ENCODE measurements at regions not wholly inside any gene's neighbourhood (a gene's known extent, or its start where the extent isn't known, plus 50 kb on each side); places are given as distances from the start of the nearest gene placed in this dataset.

DNA sequence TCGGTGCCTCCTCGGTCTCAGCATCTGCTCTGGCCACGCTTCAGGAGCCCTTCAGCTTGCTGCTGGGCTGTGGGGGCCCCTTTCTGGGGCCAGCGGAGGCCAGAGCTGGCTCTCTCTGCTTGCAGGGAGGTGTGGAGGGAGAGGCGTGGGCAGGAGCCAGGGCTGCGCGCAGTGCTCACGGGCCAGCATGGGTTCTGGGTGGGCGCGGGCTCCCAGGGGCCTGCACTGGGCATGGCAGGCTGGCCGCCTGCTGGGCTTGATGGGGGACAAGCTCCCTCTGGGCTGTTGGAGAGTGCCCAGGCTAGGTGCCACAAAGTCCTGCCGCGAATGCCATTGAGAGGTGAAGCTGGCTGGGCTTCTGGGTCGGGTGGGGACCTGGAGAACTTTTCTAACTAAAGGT is 57.3 kb upstream of the AGA start:
- H3K4me1 ChIP-seq (ENCODE audit: control insufficient read depth in 1 of 2, insufficient read depth in 2 of 2, low read length in 2 of 2), result no peaks in the 10 kb centered on the region
- POLR2A ChIA-PET, result no interaction called here
- H3K4me3 ChIP-seq (replicated peaks in 1 of 2; ENCODE audit: low read depth in 1 of 2, low read length in 2 of 2), result no peak overlapping the region
- H3K9me3 ChIP-seq (ENCODE audit: control insufficient read depth in 1 of 2, insufficient read depth in 1 of 2, low read depth in 1 of 2, low read length in 2 of 2), result no peaks in the 10 kb centered on the region
- no peaks in the 10 kb centered on the region for H3K36me3 ChIP-seq (ENCODE audit: control insufficient read depth in 1 of 2, insufficient read depth in 2 of 2, low read length in 2 of 2)
- ATAC-seq (no peak), DNase-seq (ENCODE audit: low read depth, low spot score) (no peak)
- no peaks in the 10 kb centered on the region for H3K79me2 ChIP-seq (ENCODE audit: insufficient read depth, low read length)
- H3K9me2 ChIP-seq (ENCODE audit: insufficient read depth), result no peaks in the 10 kb centered on the region
- TF ChIP-seq, protein P1, sequence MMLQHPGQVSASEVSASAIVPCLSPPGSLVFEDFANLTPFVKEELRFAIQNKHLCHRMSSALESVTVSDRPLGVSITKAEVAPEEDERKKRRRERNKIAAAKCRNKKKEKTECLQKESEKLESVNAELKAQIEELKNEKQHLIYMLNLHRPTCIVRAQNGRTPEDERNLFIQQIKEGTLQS (IDR thresholded peaks at IDR 0.05), result no peak
- TF ChIP-seq TCF7L2 (IDR thresholded peaks at IDR 0.05; ENCODE audit: borderline replicate concordance, extremely low read depth, insufficient read depth, insufficient read length) (no peak), SRF (IDR thresholded peaks at IDR 0.05; ENCODE audit: low read depth) (no peak), SP1 (IDR thresholded peaks at IDR 0.05; ENCODE audit: low read depth) (no peak), ZFX (IDR thresholded peaks at IDR 0.05) (no peak), CBX3 (IDR thresholded peaks at IDR 0.05; ENCODE audit: low read depth) (no peak), YY1 (IDR thresholded peaks at IDR 0.05; ENCODE audit: extremely low read depth, insufficient replicate concordance, low read depth, low read length) (no peak), EGR1 (IDR thresholded peaks at IDR 0.05; ENCODE audit: low read depth) (no peak), ZNF274 (IDR thresholded peaks at IDR 0.05; ENCODE audit: low read depth, low read length) (no peak), EZH2phosphoT487 (IDR thresholded peaks at IDR 0.05; ENCODE audit: borderline replicate concordance) (no peak), JUND (IDR thresholded peaks at IDR 0.05) (no peak), ELF1 (IDR thresholded peaks at IDR 0.05; ENCODE audit: borderline replicate concordance, low read depth) (no peak), POLR2A (IDR thresholded peaks at IDR 0.05; ENCODE audit: borderline replicate concordance, extremely low read depth, insufficient read depth, insufficient read length) (no peak), EZH2 (IDR thresholded peaks at IDR 0.05) (no peak), FOSL1 (IDR thresholded peaks at IDR 0.05; ENCODE audit: low read depth) (no peak), CEBPB (IDR thresholded peaks at IDR 0.05; ENCODE audit: low read depth) (no peak)
- TF ChIP-seq, protein P2, sequence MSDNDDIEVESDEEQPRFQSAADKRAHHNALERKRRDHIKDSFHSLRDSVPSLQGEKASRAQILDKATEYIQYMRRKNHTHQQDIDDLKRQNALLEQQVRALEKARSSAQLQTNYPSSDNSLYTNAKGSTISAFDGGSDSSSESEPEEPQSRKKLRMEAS (IDR thresholded peaks at IDR 0.05), result no peak
- TF ChIP-seq, protein P3, sequence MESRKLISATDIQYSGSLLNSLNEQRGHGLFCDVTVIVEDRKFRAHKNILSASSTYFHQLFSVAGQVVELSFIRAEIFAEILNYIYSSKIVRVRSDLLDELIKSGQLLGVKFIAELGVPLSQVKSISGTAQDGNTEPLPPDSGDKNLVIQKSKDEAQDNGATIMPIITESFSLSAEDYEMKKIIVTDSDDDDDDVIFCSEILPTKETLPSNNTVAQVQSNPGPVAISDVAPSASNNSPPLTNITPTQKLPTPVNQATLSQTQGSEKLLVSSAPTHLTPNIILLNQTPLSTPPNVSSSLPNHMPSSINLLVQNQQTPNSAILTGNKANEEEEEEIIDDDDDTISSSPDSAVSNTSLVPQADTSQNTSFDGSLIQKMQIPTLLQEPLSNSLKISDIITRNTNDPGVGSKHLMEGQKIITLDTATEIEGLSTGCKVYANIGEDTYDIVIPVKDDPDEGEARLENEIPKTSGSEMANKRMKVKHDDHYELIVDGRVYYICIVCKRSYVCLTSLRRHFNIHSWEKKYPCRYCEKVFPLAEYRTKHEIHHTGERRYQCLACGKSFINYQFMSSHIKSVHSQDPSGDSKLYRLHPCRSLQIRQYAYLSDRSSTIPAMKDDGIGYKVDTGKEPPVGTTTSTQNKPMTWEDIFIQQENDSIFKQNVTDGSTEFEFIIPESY (IDR thresholded peaks at IDR 0.05; ENCODE audit: extremely low read depth, insufficient replicate concordance, low read length), result no peak
- TF ChIP-seq, protein P4, sequence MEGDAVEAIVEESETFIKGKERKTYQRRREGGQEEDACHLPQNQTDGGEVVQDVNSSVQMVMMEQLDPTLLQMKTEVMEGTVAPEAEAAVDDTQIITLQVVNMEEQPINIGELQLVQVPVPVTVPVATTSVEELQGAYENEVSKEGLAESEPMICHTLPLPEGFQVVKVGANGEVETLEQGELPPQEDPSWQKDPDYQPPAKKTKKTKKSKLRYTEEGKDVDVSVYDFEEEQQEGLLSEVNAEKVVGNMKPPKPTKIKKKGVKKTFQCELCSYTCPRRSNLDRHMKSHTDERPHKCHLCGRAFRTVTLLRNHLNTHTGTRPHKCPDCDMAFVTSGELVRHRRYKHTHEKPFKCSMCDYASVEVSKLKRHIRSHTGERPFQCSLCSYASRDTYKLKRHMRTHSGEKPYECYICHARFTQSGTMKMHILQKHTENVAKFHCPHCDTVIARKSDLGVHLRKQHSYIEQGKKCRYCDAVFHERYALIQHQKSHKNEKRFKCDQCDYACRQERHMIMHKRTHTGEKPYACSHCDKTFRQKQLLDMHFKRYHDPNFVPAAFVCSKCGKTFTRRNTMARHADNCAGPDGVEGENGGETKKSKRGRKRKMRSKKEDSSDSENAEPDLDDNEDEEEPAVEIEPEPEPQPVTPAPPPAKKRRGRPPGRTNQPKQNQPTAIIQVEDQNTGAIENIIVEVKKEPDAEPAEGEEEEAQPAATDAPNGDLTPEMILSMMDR (IDR thresholded peaks at IDR 0.05 in 2 of 3, conservative IDR thresholded peaks at IDR 0.05 in 1 of 3; ENCODE audit: borderline replicate concordance in 1 of 3, insufficient read depth in 1 of 3, low read depth in 2 of 3, low read length in 2 of 3), result no peak
- intact Hi-C loops (cut with micrococcal nuclease), result no loop called here
- no peaks in the 10 kb centered on the region for H4K20me1 ChIP-seq (ENCODE audit: insufficient read depth)
- CTCF ChIA-PET, result no interaction called here
- no peak overlapping the region for H3K9ac ChIP-seq (ENCODE audit: low read length)
- no peaks in the 10 kb centered on the region for H3K27me3 ChIP-seq (ENCODE audit: insufficient read depth, low read length)
- RAD21 ChIA-PET (ENCODE audit: low non-redundant PET in 1 of 2, low total read pairs in 2 of 2, uncharacterized antibody in 2 of 2, unreplicated experiment in 2 of 2), result no interaction called here
- H3K27ac ChIP-seq (ENCODE audit: low read depth, low read length), result no peak overlapping the region
- no TSS peak for BruUV-seq (replicated peaks)
- no peak overlapping the region for H2AFZ ChIP-seq (ENCODE audit: low read depth, low read length, poor library complexity, severe bottlenecking)
- H3K4me2 ChIP-seq (ENCODE audit: low read length), result no peak overlapping the region

Data from HCT116 (cell line).